ENCODE measurements at regions not wholly inside any gene's neighbourhood (a gene's known extent, or its start where the extent isn't known, plus 50 kb on each side); places are given as distances from the start of the nearest gene placed in this dataset.

DNA sequence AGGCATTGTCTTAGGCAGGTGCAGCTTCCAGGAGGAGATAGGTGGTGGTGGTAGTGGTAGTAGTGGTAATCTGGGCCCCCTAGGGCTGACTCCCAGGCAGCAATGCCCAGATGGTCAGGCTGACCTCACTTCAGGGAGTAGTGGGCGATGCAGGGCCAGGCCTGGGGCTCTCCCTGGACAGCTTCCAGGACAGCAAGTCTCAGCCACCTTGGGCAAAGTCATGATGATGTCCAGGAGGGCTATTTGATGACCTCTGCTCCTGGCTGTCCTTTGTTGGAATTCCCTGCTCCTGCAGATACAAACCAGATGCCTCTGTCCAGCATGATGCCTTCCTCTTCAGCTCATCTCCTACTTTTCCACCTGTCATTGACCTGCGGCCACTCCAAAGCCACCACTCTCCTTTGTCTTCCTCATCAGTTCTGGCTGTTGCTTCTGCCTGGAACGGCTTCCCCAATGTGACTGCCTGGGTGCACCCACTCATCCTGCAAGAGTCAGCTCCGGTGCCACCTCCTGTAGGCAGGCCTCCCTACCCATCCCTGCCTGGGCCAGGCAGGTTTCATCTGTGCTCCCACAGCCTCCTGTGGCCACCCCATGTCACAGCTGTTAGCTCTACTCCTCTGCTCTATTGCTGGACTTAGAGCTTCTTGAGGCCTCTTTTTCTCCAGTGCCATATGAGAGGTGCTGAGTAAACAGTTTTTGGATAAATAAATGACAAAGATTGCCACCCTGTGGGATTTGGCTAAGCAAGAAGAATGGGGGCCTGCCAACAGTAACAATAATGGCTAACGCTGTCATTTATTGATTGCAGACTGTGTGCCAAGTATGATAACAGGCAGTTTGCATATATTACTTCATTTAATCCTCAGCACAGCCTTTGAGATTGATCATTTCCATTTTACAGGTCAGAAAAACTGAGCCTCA, 172.9 kb upstream of the NECTIN1 start:
- no peak for ATAC-seq
- H3K9me2 ChIP-seq (ENCODE audit: insufficient read depth), result no peaks in the 10 kb centered on the region; the same call in 1 of the 2 replicates
- no peak overlapping the region for H3K4me2 ChIP-seq
- no peak overlapping the region for H2AFZ ChIP-seq
- DNase-seq (ENCODE audit: low spot score), result no peak
- TF ChIP-seq CREB1 (CRISPR knock-in tag; IDR thresholded peaks at IDR 0.05; ENCODE audit: low read depth) (no peak), ZNF114 (CRISPR knock-in tag; IDR thresholded peaks at IDR 0.05) (no peak), CTCF (conservative IDR thresholded peaks at IDR 0.05; ENCODE audit: low read depth in 2 of 2) (no peak), EZH2 (IDR thresholded peaks at IDR 0.05; ENCODE audit: low read depth, unreplicated experiment) (no peak), JUNB (IDR thresholded peaks at IDR 0.05; ENCODE audit: unreplicated experiment) (no peak), STAT1 (IDR thresholded peaks at IDR 0.05; ENCODE audit: unreplicated experiment) (no peak), NANOG (IDR thresholded peaks at IDR 0.05; ENCODE audit: borderline replicate concordance) (no peak), POLR2AphosphoS5 (IDR thresholded peaks at IDR 0.05; ENCODE audit: low read depth) (no peak), ZNF331 (CRISPR knock-in tag; IDR thresholded peaks at IDR 0.05; ENCODE audit: low read depth) (no peak), EZH2phosphoT487 (IDR thresholded peaks at IDR 0.05; ENCODE audit: unreplicated experiment) (no peak), REST (IDR thresholded peaks at IDR 0.05; ENCODE audit: unreplicated experiment) (no peak)
- TF ChIP-seq, protein P1, sequence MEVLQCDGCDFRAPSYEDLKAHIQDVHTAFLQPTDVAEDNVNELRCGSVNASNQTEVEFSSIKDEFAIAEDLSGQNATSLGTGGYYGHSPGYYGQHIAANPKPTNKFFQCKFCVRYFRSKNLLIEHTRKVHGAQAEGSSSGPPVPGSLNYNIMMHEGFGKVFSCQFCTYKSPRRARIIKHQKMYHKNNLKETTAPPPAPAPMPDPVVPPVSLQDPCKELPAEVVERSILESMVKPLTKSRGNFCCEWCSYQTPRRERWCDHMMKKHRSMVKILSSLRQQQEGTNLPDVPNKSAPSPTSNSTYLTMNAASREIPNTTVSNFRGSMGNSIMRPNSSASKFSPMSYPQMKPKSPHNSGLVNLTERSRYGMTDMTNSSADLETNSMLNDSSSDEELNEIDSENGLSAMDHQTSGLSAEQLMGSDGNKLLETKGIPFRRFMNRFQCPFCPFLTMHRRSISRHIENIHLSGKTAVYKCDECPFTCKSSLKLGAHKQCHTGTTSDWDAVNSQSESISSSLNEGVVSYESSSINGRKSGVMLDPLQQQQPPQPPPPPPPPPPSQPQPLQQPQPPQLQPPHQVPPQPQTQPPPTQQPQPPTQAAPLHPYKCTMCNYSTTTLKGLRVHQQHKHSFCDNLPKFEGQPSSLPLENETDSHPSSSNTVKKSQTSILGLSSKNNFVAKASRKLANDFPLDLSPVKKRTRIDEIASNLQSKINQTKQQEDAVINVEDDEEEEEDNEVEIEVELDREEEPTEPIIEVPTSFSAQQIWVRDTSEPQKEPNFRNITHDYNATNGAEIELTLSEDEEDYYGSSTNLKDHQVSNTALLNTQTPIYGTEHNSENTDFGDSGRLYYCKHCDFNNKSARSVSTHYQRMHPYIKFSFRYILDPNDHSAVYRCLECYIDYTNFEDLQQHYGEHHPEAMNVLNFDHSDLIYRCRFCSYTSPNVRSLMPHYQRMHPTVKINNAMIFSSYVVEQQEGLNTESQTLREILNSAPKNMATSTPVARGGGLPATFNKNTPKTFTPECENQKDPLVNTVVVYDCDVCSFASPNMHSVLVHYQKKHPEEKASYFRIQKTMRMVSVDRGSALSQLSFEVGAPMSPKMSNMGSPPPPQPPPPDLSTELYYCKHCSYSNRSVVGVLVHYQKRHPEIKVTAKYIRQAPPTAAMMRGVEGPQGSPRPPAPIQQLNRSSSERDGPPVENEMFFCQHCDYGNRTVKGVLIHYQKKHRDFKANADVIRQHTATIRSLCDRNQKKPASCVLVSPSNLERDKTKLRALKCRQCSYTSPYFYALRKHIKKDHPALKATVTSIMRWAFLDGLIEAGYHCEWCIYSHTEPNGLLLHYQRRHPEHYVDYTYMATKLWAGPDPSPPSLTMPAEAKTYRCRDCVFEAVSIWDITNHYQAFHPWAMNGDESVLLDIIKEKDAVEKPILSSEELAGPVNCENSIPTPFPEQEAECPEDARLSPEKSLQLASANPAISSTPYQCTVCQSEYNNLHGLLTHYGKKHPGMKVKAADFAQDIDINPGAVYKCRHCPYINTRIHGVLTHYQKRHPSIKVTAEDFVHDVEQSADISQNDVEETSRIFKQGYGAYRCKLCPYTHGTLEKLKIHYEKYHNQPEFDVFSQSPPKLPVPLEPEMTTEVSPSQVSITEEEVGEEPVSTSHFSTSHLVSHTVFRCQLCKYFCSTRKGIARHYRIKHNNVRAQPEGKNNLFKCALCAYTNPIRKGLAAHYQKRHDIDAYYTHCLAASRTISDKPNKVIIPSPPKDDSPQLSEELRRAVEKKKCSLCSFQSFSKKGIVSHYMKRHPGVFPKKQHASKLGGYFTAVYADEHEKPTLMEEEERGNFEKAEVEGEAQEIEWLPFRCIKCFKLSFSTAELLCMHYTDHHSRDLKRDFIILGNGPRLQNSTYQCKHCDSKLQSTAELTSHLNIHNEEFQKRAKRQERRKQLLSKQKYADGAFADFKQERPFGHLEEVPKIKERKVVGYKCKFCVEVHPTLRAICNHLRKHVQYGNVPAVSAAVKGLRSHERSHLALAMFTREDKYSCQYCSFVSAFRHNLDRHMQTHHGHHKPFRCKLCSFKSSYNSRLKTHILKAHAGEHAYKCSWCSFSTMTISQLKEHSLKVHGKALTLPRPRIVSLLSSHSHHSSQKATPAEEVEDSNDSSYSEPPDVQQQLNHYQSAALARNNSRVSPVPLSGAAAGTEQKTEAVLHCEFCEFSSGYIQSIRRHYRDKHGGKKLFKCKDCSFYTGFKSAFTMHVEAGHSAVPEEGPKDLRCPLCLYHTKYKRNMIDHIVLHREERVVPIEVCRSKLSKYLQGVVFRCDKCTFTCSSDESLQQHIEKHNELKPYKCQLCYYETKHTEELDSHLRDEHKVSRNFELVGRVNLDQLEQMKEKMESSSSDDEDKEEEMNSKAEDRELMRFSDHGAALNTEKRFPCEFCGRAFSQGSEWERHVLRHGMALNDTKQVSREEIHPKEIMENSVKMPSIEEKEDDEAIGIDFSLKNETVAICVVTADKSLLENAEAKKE (CRISPR knock-in tag; IDR thresholded peaks at IDR 0.05), result no peak
- TF ChIP-seq, protein P2, sequence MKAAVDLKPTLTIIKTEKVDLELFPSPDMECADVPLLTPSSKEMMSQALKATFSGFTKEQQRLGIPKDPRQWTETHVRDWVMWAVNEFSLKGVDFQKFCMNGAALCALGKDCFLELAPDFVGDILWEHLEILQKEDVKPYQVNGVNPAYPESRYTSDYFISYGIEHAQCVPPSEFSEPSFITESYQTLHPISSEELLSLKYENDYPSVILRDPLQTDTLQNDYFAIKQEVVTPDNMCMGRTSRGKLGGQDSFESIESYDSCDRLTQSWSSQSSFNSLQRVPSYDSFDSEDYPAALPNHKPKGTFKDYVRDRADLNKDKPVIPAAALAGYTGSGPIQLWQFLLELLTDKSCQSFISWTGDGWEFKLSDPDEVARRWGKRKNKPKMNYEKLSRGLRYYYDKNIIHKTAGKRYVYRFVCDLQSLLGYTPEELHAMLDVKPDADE (IDR thresholded peaks at IDR 0.05), result no peak
- H3K36me3 Mint-ChIP-seq (ENCODE audit: low read depth), result no peaks in the 10 kb centered on the region
- H3K27me3 ChIP-seq (ENCODE audit: insufficient read depth), result no peaks in the 10 kb centered on the region
- H3K4me1 ChIP-seq (ENCODE audit: insufficient read depth), result peaks cover 6% of the 10 kb centered on the region; the same call in 1 of the 2 replicates
- H3K4me3 Mint-ChIP-seq, result no peak overlapping the region
- no peaks in the 10 kb centered on the region for H4K20me1 ChIP-seq (replicated peaks; ENCODE audit: insufficient read depth)
- H3K36me3 ChIP-seq (ENCODE audit: insufficient read depth), result no peaks in the 10 kb centered on the region
- H3K27me3 Mint-ChIP-seq (ENCODE audit: insufficient read depth, low read depth, poor library complexity), result peaks cover 14% of the 10 kb centered on the region
- no peak overlapping the region for H3K27ac ChIP-seq (ENCODE audit: low read depth)
- no peaks in the 10 kb centered on the region for H3K9me3 Mint-ChIP-seq
- H3K4me1 Mint-ChIP-seq, result peaks cover 21% of the 10 kb centered on the region
- no peaks in the 10 kb centered on the region for H3F3A ChIP-seq (replicated peaks; ENCODE audit: low read depth)
- H3K79me2 ChIP-seq (replicated peaks; ENCODE audit: insufficient read depth), result no peaks in the 10 kb centered on the region
- no peak overlapping the region for H3K27ac Mint-ChIP-seq
- H3K4me3 ChIP-seq, result no peak overlapping the region
